ENCODE measurements at regions not wholly inside any gene's neighbourhood (a gene's known extent, or its start where the extent isn't known, plus 50 kb on each side); places are given as distances from the start of the nearest gene placed in this dataset.

DNA sequence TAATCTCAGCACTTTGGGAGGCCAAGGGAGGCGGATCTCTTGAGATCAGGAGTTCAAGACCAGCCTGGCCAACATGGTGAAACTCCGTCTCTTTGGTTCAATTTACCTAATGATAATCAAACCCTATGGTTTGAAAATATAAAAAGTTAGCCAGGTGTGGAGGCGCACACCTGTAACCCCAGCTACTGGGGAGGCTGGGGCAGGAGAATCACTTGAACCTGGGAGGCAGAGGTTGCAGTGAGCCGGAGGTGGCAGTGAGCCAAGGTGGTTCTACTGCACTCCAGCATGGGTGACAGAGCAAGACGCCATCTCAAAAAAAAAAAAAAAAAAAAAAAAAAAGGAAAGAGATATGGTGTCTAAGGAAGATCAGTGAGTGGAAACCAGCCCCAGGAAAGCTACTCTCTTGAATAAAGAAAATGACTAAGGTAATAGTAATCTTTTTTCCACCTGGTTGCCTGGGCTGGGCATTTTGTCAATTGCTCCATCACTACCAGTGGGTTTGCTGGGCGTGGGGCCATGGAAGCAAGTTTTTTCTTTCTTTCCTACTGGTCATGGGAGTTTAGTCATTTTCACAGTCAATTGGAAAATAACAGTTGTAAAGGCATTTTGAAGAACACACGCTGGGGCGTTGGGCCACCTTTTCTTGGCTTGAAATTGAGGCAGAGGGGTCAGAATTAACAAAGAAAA lies 387.6 kb upstream of the RGMA start:
- Histone ChIP-seq H3K4me2 (ENCODE audit: low read length) (no peak overlapping the region), H3K79me2 (ENCODE audit: insufficient read depth, low read length) (no peaks in the 10 kb centered on the region), H3K9ac (ENCODE audit: low read length) (no peak overlapping the region), H3K27ac (ENCODE audit: low read depth, low read length) (no peak overlapping the region), H3K9me3 (ENCODE audit: control insufficient read depth in 1 of 2, insufficient read depth in 1 of 2, low read depth in 1 of 2, low read length in 2 of 2) (no peaks in the 10 kb centered on the region), H4K20me1 (ENCODE audit: insufficient read depth) (no peaks in the 10 kb centered on the region), H2AFZ (ENCODE audit: low read depth, low read length, poor library complexity, severe bottlenecking) (no peak overlapping the region), H3K9me2 (ENCODE audit: insufficient read depth) (no peaks in the 10 kb centered on the region), H3K27me3 (ENCODE audit: insufficient read depth, low read length) (no peaks in the 10 kb centered on the region), H3K4me3 (replicated peaks in 1 of 2; ENCODE audit: low read depth in 1 of 2, low read length in 2 of 2) (no peak overlapping the region), H3K4me1 (ENCODE audit: control insufficient read depth in 1 of 2, insufficient read depth in 2 of 2, low read length in 2 of 2) (no peaks in the 10 kb centered on the region), H3K36me3 (ENCODE audit: control insufficient read depth in 1 of 2, insufficient read depth in 2 of 2, low read length in 2 of 2) (no peaks in the 10 kb centered on the region)
- RAD21 ChIA-PET (ENCODE audit: low non-redundant PET in 1 of 2, low total read pairs in 2 of 2, uncharacterized antibody in 2 of 2, unreplicated experiment in 2 of 2): no interaction called here
- POLR2A ChIA-PET: no interaction called here
- ATAC-seq (no peak), DNase-seq (ENCODE audit: low read depth, low spot score) (no peak)
- CTCF ChIA-PET: no interaction called here
- intact Hi-C loops (cut with micrococcal nuclease): no loop called here
- BruUV-seq (replicated peaks): no TSS peak
- TF ChIP-seq, protein P1, sequence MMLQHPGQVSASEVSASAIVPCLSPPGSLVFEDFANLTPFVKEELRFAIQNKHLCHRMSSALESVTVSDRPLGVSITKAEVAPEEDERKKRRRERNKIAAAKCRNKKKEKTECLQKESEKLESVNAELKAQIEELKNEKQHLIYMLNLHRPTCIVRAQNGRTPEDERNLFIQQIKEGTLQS (IDR thresholded peaks at IDR 0.05): no peak

DNA sequence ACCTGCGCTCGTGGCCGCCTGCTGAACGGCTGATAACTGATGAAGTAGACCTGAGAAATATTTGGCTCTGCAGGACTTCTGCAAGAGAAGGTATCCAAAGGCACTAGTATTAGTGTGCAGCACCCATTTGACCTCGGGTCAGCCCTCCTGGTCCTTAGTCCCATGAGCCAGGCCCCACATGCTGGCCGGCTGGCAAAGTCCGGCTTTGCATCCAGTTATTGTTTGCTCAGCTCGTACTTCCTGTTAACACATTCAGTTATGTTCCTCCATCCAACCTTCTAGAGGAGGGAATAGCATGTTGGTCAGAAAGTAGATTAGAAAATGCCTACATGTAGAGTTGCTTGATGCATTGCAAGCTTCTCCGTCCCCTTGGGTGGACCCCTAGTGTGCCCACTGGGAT lies 385.7 kb upstream of the RGMA start:
- CTCF ChIA-PET: no interaction called here
- intact Hi-C loops (cut with micrococcal nuclease): no loop called here
- no peak for ATAC-seq

More for the DNA sequence above, 385.7 kb upstream of the RGMA start:
- no peak for DNase-seq (ENCODE audit: low read depth, low spot score)
- Histone ChIP-seq H3K9ac (ENCODE audit: low read length) (no peak overlapping the region), H3K79me2 (ENCODE audit: insufficient read depth, low read length) (no peaks in the 10 kb centered on the region), H4K20me1 (ENCODE audit: insufficient read depth) (no peaks in the 10 kb centered on the region), H3K36me3 (ENCODE audit: control insufficient read depth in 1 of 2, insufficient read depth in 2 of 2, low read length in 2 of 2) (no peaks in the 10 kb centered on the region), H2AFZ (ENCODE audit: low read depth, low read length, poor library complexity, severe bottlenecking) (no peak overlapping the region), H3K9me3 (ENCODE audit: control insufficient read depth in 1 of 2, insufficient read depth in 1 of 2, low read depth in 1 of 2, low read length in 2 of 2) (no peaks in the 10 kb centered on the region), H3K4me2 (ENCODE audit: low read length) (no peak overlapping the region), H3K4me1 (ENCODE audit: control insufficient read depth in 1 of 2, insufficient read depth in 2 of 2, low read length in 2 of 2) (no peaks in the 10 kb centered on the region), H3K27ac (ENCODE audit: low read depth, low read length) (no peak overlapping the region), H3K4me3 (replicated peaks in 1 of 2; ENCODE audit: low read depth in 1 of 2, low read length in 2 of 2) (no peak overlapping the region), H3K9me2 (ENCODE audit: insufficient read depth) (no peaks in the 10 kb centered on the region), H3K27me3 (ENCODE audit: insufficient read depth, low read length) (no peaks in the 10 kb centered on the region)
- TF ChIP-seq, protein P2, sequence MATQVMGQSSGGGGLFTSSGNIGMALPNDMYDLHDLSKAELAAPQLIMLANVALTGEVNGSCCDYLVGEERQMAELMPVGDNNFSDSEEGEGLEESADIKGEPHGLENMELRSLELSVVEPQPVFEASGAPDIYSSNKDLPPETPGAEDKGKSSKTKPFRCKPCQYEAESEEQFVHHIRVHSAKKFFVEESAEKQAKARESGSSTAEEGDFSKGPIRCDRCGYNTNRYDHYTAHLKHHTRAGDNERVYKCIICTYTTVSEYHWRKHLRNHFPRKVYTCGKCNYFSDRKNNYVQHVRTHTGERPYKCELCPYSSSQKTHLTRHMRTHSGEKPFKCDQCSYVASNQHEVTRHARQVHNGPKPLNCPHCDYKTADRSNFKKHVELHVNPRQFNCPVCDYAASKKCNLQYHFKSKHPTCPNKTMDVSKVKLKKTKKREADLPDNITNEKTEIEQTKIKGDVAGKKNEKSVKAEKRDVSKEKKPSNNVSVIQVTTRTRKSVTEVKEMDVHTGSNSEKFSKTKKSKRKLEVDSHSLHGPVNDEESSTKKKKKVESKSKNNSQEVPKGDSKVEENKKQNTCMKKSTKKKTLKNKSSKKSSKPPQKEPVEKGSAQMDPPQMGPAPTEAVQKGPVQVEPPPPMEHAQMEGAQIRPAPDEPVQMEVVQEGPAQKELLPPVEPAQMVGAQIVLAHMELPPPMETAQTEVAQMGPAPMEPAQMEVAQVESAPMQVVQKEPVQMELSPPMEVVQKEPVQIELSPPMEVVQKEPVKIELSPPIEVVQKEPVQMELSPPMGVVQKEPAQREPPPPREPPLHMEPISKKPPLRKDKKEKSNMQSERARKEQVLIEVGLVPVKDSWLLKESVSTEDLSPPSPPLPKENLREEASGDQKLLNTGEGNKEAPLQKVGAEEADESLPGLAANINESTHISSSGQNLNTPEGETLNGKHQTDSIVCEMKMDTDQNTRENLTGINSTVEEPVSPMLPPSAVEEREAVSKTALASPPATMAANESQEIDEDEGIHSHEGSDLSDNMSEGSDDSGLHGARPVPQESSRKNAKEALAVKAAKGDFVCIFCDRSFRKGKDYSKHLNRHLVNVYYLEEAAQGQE (IDR thresholded peaks at IDR 0.05; ENCODE audit: low read depth): no peak
- TF ChIP-seq, protein P1 (IDR thresholded peaks at IDR 0.05): no peak
- TF ChIP-seq ZNF274 (IDR thresholded peaks at IDR 0.05; ENCODE audit: low read depth, low read length): no peak
- TF ChIP-seq YY1 (IDR thresholded peaks at IDR 0.05; ENCODE audit: extremely low read depth, insufficient replicate concordance, low read depth, low read length): no peak
- no peak for TF ChIP-seq EGR1 (IDR thresholded peaks at IDR 0.05; ENCODE audit: low read depth)
- no TSS peak for BruUV-seq (replicated peaks)
- POLR2A ChIA-PET: no interaction called here
- RAD21 ChIA-PET (ENCODE audit: low non-redundant PET in 1 of 2, low total read pairs in 2 of 2, uncharacterized antibody in 2 of 2, unreplicated experiment in 2 of 2): no interaction called here
